T-helper 2 cell treated with Interferon-gamma antibody and Interleukin-4, amounts not matched to agents 5 μg/mL and 100 μg/mL, for 36 hours (primary cell): ENCODE measurements at regions not wholly inside any gene's neighbourhood (a gene's known extent, or its start where the extent isn't known, plus 50 kb on each side); places are given as distances from the start of the nearest gene placed in this dataset.

Experiments
- DNase-seq: peaks from one replicate; pipeline ENCODE4 v3.0.0; 2021; ENCODE audit warnings: low spot score
- H3K27ac Mint-ChIP-seq: one replicate; pipeline ENCODE4 v1.8.0; 2021; ENCODE audit warnings: mild to moderate bottlenecking, mixed read lengths
- H3K27me3 Mint-ChIP-seq: one replicate; pipeline ENCODE4 v1.8.0; 2021; ENCODE audit warnings: low read depth, mixed read lengths
- H3K36me3 Mint-ChIP-seq: one replicate; pipeline ENCODE4 v1.8.0; 2021; ENCODE audit warnings: low read depth, mixed read lengths
- H3K4me1 Mint-ChIP-seq: one replicate; pipeline ENCODE4 v1.8.0; 2021; ENCODE audit warnings: low read depth, mixed read lengths
- H3K4me3 Mint-ChIP-seq: one replicate; pipeline ENCODE4 v1.8.0; 2022; ENCODE audit warnings: mild to moderate bottlenecking, moderate library complexity, mixed read lengths
- H3K9me3 Mint-ChIP-seq: one replicate; pipeline ENCODE4 v1.8.0; 2021; ENCODE audit warnings: mixed read lengths

DNA sequence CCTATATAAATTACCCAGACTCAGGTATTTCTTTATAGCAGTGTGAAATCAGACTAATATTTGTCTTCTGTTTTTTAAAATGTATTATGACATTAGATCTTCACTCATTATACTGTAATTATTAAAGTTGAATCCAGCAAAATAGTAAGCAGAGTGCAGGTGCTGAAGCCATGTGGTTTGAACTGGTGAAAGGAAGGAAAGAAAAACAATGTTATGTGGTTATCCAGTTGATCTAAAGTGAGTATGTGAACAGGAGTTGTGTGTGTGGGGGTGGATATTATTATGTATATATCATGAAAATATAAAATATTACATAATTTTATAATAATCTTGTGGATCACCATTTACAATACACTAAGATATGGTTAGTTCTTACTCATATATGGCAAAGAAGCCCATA lies 593.7 kb downstream of the SEMA5A start:
- H3K4me3 Mint-ChIP-seq: no peak overlapping the region
- no peak for DNase-seq
- no peaks in the 10 kb centered on the region for H3K4me1 Mint-ChIP-seq
- H3K9me3 Mint-ChIP-seq: peaks cover 38% of the 10 kb centered on the region
- H3K27me3 Mint-ChIP-seq: no peaks in the 10 kb centered on the region
- H3K36me3 Mint-ChIP-seq: no peaks in the 10 kb centered on the region
- no peak overlapping the region for H3K27ac Mint-ChIP-seq

DNA sequence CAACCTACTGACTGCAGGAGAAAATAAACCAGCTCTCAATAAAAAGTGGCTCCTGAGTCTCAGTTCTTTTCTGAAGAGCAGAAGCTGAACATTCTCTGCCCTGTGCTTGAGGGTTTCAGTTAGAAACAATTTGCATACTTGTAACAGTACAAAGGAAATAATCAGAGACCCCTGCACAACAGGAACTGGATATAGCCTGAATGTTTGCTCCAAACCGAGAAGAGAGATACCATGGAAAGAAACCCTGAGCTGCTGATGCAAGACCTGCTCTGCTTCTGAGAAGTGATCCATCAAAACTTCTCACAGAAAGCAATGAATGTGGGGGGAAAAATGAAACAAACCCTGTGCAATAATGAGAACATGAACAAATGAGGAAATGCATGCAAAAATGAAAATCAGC lies 592.9 kb downstream of the SEMA5A start:
- no peaks in the 10 kb centered on the region for H3K27me3 Mint-ChIP-seq
- H3K9me3 Mint-ChIP-seq: peaks cover 36% of the 10 kb centered on the region
- H3K4me1 Mint-ChIP-seq: no peaks in the 10 kb centered on the region
- H3K27ac Mint-ChIP-seq: no peak overlapping the region
- H3K36me3 Mint-ChIP-seq: no peaks in the 10 kb centered on the region
- no peak overlapping the region for H3K4me3 Mint-ChIP-seq
- DNase-seq: no peak

DNA sequence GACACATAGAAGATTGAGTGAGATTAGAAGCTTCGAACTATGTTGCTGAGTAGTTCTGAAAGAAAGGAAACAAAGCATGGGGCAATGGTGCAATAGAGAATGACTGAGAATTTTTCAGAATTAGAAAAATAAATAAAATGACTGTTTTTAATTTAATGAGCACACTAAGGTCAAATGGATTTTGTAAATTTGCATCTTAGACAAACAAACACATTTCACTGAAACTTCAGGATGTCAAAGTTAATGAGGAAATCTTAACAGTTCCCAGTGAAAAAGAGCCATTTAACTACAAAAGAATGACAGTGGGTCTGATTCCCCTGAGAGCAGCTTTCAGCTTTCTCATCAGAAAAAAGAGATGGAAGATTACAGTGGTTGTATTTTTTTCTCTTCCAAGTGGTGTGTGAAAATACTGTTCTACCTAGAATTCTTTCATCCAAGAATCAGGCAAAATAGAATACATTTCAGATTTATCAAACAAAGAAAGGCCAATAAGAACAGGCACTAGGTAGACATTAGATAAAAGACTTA lies 591.9 kb downstream of the SEMA5A start:
- Mint-ChIP-seq H3K36me3 (no peaks in the 10 kb centered on the region), H3K27me3 (no peaks in the 10 kb centered on the region), H3K9me3 (peaks cover 38% of the 10 kb centered on the region), H3K4me1 (no peaks in the 10 kb centered on the region), H3K4me3 (no peak overlapping the region), H3K27ac (no peak overlapping the region)
- DNase-seq: no peak

DNA sequence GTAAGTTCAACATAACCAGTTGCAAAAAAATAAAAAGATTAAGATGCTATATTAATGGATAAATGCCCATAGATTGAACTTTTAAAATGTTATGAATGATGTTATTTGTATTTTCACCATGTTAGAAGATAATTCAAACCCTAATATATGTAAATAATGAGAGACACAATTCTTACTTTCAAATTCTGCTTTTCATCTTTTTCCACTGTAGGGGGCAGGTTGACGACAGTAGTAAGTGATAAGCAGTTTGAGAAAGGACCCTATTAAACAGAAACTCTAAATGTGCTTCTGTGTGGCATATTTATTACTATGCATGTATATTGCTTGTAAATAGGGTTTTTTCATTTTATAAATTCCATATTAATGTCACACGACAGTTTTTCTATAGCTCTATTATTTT lies 591.1 kb downstream of the SEMA5A start:
- H3K27ac Mint-ChIP-seq: no peak overlapping the region
- no peaks in the 10 kb centered on the region for H3K27me3 Mint-ChIP-seq
- DNase-seq: no peak
- H3K4me1 Mint-ChIP-seq: no peaks in the 10 kb centered on the region
- no peaks in the 10 kb centered on the region for H3K36me3 Mint-ChIP-seq
- no peak overlapping the region for H3K4me3 Mint-ChIP-seq
- peaks cover 37% of the 10 kb centered on the region for H3K9me3 Mint-ChIP-seq

DNA sequence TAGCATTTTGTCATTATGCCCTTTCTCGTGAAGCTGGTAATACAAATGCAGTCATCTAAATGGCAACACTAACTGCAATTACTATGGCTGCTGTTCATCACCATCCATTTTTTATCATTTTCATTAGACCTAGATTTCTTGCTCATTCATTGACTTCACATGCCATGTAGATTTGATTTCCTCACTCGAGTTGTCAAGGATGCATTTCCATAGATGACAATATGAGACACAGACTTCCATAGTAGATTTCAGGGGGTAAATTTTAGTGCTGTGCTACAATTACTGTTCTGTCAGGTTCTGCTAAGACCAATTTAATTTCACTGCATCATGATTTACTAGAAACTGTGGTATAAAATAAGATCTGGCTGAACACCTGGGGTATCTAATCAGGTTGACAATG lies 589.2 kb downstream of the SEMA5A start:
- DNase-seq: no peak
- H3K27me3 Mint-ChIP-seq: no peaks in the 10 kb centered on the region
- no peaks in the 10 kb centered on the region for H3K36me3 Mint-ChIP-seq
- H3K27ac Mint-ChIP-seq: no peak overlapping the region
- H3K4me1 Mint-ChIP-seq: no peaks in the 10 kb centered on the region
- H3K4me3 Mint-ChIP-seq: no peak overlapping the region
- H3K9me3 Mint-ChIP-seq: peaks cover 34% of the 10 kb centered on the region

DNA sequence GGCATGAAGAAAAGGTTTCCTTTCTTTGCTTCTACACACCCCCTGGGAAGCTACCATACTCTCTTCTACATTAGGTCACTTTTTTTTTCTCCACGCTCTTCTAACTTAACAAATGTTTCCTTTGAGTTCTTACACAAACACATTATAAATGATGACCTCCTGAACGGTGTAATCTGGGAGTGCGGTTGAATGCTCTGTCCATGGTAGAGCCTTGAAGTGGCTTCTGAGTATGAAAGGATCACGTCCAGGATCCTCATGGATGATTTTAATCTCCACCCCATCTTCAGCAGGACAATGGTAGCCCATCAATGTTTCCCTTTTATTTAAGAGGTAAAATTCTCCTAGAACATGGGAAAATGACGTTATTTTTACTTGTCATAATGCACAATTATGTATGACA lies 587.3 kb downstream of the SEMA5A start:
- Mint-ChIP-seq H3K36me3 (no peaks in the 10 kb centered on the region), H3K4me1 (no peaks in the 10 kb centered on the region), H3K9me3 (peaks cover 35% of the 10 kb centered on the region), H3K27me3 (no peaks in the 10 kb centered on the region), H3K4me3 (no peak overlapping the region), H3K27ac (no peak overlapping the region)
- DNase-seq: no peak

DNA sequence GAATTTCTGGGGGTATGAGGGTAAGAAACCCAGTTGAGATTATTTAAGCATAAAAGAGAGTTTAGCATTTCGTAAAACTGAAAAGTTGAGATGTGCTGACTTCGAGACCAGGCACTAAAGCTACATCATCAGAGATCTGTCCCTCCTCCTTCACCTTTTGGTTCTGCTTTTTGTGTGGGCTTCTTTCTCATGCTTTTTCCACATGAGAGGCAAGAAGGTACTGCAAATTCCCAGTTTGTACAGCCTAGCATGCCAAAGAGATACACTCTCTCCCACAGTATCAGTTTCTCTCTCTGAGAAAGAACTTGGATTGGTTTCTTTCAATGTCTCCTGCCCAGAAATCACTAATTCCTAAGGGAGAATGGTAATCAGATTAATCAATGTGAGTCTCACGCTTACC lies 584.7 kb downstream of the SEMA5A start:
- no peak for DNase-seq
- Mint-ChIP-seq H3K9me3 (peaks cover 45% of the 10 kb centered on the region), H3K27me3 (no peaks in the 10 kb centered on the region), H3K36me3 (no peaks in the 10 kb centered on the region), H3K27ac (no peak overlapping the region), H3K4me1 (no peaks in the 10 kb centered on the region), H3K4me3 (no peak overlapping the region)

DNA sequence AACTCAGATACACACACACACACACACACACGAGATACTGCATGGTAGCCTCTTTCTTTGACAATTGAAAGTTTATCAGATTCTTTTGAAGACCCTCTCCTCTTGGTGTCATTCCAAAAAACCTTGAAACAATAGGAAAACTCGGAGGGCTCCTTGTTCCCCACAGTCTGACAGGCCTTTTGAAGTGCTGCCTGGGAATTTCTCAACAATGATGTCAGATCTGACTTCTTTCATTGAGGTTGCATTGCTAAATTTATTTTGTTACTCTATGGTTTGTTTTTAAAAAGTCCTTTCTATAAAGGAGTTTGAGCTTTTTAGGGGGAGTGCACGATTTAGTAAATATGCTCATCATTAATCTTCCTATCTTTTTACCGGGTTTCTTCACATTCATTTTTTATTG lies 583.9 kb downstream of the SEMA5A start:
- H3K4me1 Mint-ChIP-seq: no peaks in the 10 kb centered on the region
- no peaks in the 10 kb centered on the region for H3K27me3 Mint-ChIP-seq
- no peak overlapping the region for H3K27ac Mint-ChIP-seq
- DNase-seq: no peak
- no peak overlapping the region for H3K4me3 Mint-ChIP-seq
- no peaks in the 10 kb centered on the region for H3K36me3 Mint-ChIP-seq
- peaks cover 38% of the 10 kb centered on the region for H3K9me3 Mint-ChIP-seq

DNA sequence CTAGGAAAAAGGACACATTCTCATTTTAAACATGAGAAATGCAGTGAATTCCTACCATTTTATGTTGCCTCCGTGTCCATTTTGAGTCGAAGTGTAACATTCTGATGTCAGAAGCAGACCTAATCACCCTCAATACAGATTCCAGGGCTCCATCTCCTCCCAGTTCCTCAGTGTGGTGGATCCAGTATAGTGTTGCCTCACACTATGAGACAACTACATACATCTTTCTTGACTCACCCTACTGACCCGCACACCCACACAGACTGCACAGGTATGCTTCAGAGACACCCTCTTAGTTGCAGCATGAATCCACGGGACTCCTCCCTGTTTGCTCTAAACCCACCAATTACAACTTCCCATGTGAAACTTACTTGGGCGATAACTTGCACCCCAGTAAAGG lies 564.9 kb downstream of the SEMA5A start:
- no peak for DNase-seq
- H3K36me3 Mint-ChIP-seq: no peaks in the 10 kb centered on the region
- H3K27me3 Mint-ChIP-seq: no peaks in the 10 kb centered on the region
- peaks cover 4% of the 10 kb centered on the region for H3K9me3 Mint-ChIP-seq
- H3K4me1 Mint-ChIP-seq: no peaks in the 10 kb centered on the region
- H3K4me3 Mint-ChIP-seq: no peak overlapping the region
- no peak overlapping the region for H3K27ac Mint-ChIP-seq

DNA sequence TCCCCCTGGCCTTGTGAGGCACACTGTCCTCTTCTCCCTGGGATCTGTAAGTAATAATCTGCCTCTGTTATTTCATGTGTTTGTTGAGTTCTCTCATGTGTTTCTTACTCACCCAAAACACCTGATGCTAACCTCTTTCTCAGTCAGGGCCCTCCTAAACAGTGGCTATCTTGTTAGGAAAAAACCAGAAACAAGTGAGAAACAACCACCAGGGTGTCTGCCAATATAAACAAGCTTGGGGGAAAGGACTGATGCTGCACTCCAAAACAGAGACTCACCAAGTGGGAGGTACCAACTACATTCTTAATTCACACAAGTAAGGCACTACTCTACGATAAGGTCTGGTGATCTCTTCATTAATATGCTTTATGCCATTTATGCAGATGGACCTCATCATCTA lies 564.4 kb downstream of the SEMA5A start:
- DNase-seq: no peak
- Mint-ChIP-seq H3K4me3 (no peak overlapping the region), H3K4me1 (no peaks in the 10 kb centered on the region), H3K27me3 (no peaks in the 10 kb centered on the region), H3K9me3 (peaks cover 4% of the 10 kb centered on the region), H3K27ac (no peak overlapping the region), H3K36me3 (no peaks in the 10 kb centered on the region)

DNA sequence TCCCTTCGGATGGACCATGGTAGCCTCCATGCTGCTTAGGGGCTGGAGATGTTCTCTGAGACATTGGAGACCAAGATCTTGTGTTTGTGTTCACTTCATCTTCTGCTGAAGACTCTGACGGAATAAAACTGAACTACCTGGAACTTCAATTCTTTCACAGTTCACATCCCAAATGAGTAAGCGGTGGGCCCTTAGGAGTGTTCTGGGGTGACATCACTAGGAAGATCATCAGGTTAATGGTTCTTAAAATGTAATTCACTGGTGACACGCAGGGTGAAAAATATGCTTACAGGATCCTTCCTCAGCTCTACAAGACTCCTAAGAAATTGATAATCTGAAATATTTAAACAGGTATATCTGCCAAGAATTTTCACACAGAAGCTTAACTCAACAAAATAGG lies 561.5 kb downstream of the SEMA5A start:
- no peaks in the 10 kb centered on the region for H3K36me3 Mint-ChIP-seq
- no peak overlapping the region for H3K4me3 Mint-ChIP-seq
- H3K4me1 Mint-ChIP-seq: no peaks in the 10 kb centered on the region
- no peak overlapping the region for H3K27ac Mint-ChIP-seq
- H3K9me3 Mint-ChIP-seq: peaks cover 18% of the 10 kb centered on the region
- no peaks in the 10 kb centered on the region for H3K27me3 Mint-ChIP-seq
- no peak for DNase-seq
